ENCODE measurements at regions not wholly inside any gene's neighbourhood (a gene's known extent, or its start where the extent isn't known, plus 50 kb on each side); places are given as distances from the start of the nearest gene placed in this dataset.
A peak's percentile ranks its signal among the peaks of the same experiment; 100 is the strongest.
"Not testable (repeated sequence)": the region's sequence is repeated elsewhere in the genome, so short reads cannot be mapped to it uniquely, and the experiment has no call there.

GRCh38 chr7:17020250-17020649 lies 138.5 kb upstream of the AGR3 start:
- no peak for DNase-seq

GRCh38 chr7:17021205-17021604 lies 139.4 kb upstream of the AGR3 start:
- DNase-seq: no peak

GRCh38 chr7:17022920-17023319 lies 141.1 kb upstream of the AGR3 start:
- peak; percentile 72 for DNase-seq

- DNase-seq: no peak
These were observed 144.5 kb upstream of the AGR3 start for GRCh38 chr7:17026269-17026668.

- DNase-seq: no peak
These were observed 145.5 kb upstream of the AGR3 start for GRCh38 chr7:17027143-17027788.

- no peak for DNase-seq
These were observed 146.0 kb upstream of the AGR3 start for GRCh38 chr7:17027789-17028152.

- peak; percentile 60 for DNase-seq
These were observed 147.4 kb upstream of the AGR3 start for GRCh38 chr7:17029150-17029549.

- peak; percentile 31 for DNase-seq
These were observed 148.8 kb upstream of the AGR3 start for GRCh38 chr7:17030559-17030958.

- peak; percentile 56 for DNase-seq
These were observed 150.2 kb upstream of the AGR3 start for GRCh38 chr7:17031906-17032551.

GRCh38 chr7:17033245-17033644 lies 151.5 kb upstream of the AGR3 start:
- DNase-seq: no peak

GRCh38 chr7:17036584-17036983 lies 154.8 kb upstream of the AGR3 start:
- DNase-seq: no peak

- DNase-seq: no peak
These were observed 155.6 kb upstream of the AGR3 start for GRCh38 chr7:17037356-17037755.

- no peak for DNase-seq
These were observed 156.5 kb upstream of the AGR3 start for GRCh38 chr7:17038160-17038782.

GRCh38 chr7:17038783-17039170 lies 157.0 kb upstream of the AGR3 start:
- no peak for DNase-seq

- DNase-seq: no peak
These were observed 157.6 kb upstream of the AGR3 start for GRCh38 chr7:17039372-17039771.

GRCh38 chr7:17040716-17041115 lies 158.9 kb upstream of the AGR3 start:
- DNase-seq: no peak

GRCh38 chr7:17041324-17041723 lies 159.5 kb upstream of the AGR3 start:
- DNase-seq: peak; percentile 36

GRCh38 chr7:17042211-17042610 lies 160.4 kb upstream of the AGR3 start:
- DNase-seq: no peak

- peak; percentile 23 for DNase-seq
These were observed 161.5 kb upstream of the AGR3 start for GRCh38 chr7:17043012-17043877.

GRCh38 chr7:17044396-17044795 lies 162.6 kb upstream of the AGR3 start:
- DNase-seq: no peak

GRCh38 chr7:17044861-17045260 lies 163.1 kb upstream of the AGR3 start:
- no peak for DNase-seq

GRCh38 chr7:17046259-17046658 lies 164.5 kb upstream of the AGR3 start:
- no peak for DNase-seq

- no peak for DNase-seq
These were observed 164.9 kb upstream of the AGR3 start for GRCh38 chr7:17046666-17047065.

- DNase-seq: not testable (repeated sequence)
These were observed 171.4 kb upstream of the AGR3 start for GRCh38 chr7:17053164-17053563.
